ENCODE measurements at regions not wholly inside any gene's neighbourhood (a gene's known extent, or its start where the extent isn't known, plus 50 kb on each side); places are given as distances from the start of the nearest gene placed in this dataset.

DNA sequence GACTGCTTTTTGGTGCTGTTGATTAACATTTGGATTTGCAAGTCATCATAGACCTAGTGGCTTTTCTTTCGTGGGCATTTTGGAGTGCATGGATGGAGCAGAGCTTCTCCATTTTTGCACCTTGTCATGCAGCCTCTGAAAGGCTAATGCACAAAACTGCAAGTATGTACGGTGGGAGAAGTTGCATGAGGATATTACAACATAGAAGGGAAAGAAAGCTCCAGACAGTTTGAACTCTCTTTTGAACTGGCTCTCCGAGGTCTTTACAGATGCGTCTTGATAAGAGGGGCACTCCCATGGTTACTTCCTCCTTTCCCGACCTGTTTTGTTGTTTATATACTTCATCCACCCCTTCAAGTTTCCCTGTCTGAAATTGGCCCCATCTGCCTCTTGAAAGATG, 147.1 kb upstream of the GBE1 start:
- Histone ChIP-seq H3K4me3 (no peak overlapping the region), H3K27me3 (replicated peaks; ENCODE audit: insufficient read depth) (no peaks in the 10 kb centered on the region), H3K27ac (no peak overlapping the region), H3K36me3 (no peaks in the 10 kb centered on the region), H3K4me1 (ENCODE audit: control insufficient read depth in 1 of 2, low read depth in 2 of 2) (no peaks in the 10 kb centered on the region), H3K9me3 (no peaks in the 10 kb centered on the region)
- TF ChIP-seq, protein P1, sequence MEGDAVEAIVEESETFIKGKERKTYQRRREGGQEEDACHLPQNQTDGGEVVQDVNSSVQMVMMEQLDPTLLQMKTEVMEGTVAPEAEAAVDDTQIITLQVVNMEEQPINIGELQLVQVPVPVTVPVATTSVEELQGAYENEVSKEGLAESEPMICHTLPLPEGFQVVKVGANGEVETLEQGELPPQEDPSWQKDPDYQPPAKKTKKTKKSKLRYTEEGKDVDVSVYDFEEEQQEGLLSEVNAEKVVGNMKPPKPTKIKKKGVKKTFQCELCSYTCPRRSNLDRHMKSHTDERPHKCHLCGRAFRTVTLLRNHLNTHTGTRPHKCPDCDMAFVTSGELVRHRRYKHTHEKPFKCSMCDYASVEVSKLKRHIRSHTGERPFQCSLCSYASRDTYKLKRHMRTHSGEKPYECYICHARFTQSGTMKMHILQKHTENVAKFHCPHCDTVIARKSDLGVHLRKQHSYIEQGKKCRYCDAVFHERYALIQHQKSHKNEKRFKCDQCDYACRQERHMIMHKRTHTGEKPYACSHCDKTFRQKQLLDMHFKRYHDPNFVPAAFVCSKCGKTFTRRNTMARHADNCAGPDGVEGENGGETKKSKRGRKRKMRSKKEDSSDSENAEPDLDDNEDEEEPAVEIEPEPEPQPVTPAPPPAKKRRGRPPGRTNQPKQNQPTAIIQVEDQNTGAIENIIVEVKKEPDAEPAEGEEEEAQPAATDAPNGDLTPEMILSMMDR (IDR thresholded peaks at IDR 0.05) = no peak
- DNase-seq (ENCODE audit: low spot score) (no peak), ATAC-seq (ENCODE audit: insufficient number of reproducible peaks, low FRiP score, low read depth) (no peak)

DNA sequence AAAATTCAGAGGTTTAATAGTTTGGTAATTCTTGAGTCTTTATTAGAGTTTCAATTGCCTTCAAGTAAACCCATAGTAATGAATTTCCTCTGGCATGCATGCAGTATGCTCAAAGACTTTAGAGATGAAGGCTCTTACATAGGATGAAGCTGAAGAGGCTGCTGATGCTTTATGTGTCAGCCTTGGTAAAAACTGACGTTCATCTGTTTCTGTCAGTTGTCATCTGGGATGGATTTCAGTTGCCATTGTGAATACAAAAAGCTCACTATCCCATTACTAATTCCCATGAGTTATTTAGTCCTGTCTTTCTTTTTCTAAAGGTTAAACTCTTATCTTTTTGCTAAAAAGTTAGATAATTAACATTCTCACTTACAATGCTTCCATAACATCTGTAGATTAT, 136.9 kb upstream of the GBE1 start:
- ATAC-seq (ENCODE audit: insufficient number of reproducible peaks, low FRiP score, low read depth) = no peak
- H3K27ac ChIP-seq = no peak overlapping the region
- no peaks in the 10 kb centered on the region for H3K27me3 ChIP-seq (replicated peaks; ENCODE audit: insufficient read depth)
- H3K4me1 ChIP-seq (ENCODE audit: control insufficient read depth in 1 of 2, low read depth in 2 of 2) = no peaks in the 10 kb centered on the region
- no peaks in the 10 kb centered on the region for H3K9me3 ChIP-seq
- H3K4me3 ChIP-seq = no peak overlapping the region
- TF ChIP-seq, protein P1 (IDR thresholded peaks at IDR 0.05) = no peak
- H3K36me3 ChIP-seq = no peaks in the 10 kb centered on the region
- DNase-seq (ENCODE audit: low spot score) = no peak

DNA sequence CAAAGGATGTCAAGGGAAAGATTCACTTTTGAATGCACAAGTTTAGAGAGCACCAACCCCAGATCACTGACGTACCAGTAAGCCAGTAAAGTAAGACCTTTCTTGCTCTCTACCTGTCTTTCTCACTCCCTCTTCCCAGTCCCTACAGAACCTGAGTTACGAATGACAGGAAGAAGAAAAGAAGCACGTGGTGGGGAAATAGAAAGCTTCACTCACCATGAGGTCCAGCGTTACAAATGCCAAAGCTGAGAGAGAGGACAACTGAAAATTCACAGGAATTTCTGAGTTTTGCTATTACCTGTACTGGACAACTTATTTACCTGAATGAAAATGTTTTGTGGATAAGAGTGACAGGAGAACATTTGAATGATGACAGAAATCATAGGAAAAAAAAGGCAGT, 133.2 kb upstream of the GBE1 start:
- Histone ChIP-seq H3K4me3 (no peak overlapping the region), H3K4me1 (ENCODE audit: control insufficient read depth in 1 of 2, low read depth in 2 of 2) (no peaks in the 10 kb centered on the region), H3K9me3 (no peaks in the 10 kb centered on the region), H3K27me3 (replicated peaks; ENCODE audit: insufficient read depth) (no peaks in the 10 kb centered on the region), H3K27ac (no peak overlapping the region), H3K36me3 (no peaks in the 10 kb centered on the region)
- DNase-seq (ENCODE audit: low spot score) (no peak), ATAC-seq (ENCODE audit: insufficient number of reproducible peaks, low FRiP score, low read depth) (no peak)
- TF ChIP-seq, protein P1 (IDR thresholded peaks at IDR 0.05) = no peak

DNA sequence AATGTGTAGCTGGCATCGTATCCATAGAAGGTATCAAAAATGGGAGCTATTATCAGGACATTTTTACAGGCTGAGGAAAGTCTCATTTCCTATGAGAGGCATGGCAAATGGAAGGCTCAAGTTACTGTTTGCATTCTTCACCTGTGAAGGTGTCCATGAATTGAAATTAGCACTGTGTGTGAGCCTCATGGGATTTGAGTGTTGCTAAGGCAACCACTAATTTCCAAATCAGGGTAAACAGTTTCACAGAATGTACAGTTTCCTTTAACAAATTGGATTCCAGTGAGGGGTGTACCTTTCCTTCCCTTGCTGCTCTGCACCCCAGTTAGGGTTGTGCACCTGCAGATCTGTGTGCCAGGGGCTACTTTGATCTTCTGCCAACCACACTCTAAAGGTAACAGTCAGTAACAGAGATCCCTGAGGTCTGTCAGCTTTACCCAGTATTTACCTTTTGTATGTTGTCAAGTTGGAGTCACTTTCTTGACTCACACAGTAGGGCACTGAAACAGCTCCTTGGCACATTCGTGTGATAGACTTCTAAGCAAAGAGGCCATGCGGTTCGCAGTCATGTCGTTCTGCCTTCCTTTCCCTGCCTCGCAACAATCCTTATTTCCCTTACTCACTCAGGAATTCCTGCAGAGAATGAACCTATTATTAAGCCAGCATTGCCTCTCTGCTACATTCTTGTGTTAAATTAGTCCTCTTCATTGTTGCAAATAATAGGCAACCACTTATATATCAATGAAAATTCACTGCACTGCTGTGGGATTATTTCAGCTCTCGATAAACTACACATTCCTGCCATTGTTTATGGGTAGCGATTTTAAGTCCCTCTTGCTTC, 129.8 kb upstream of the GBE1 start:
- no peak overlapping the region for H3K4me3 ChIP-seq
- no peaks in the 10 kb centered on the region for H3K9me3 ChIP-seq
- no peak for ATAC-seq (ENCODE audit: insufficient number of reproducible peaks, low FRiP score, low read depth)
- H3K36me3 ChIP-seq = no peaks in the 10 kb centered on the region
- no peak overlapping the region for H3K27ac ChIP-seq
- no peaks in the 10 kb centered on the region for H3K27me3 ChIP-seq (replicated peaks; ENCODE audit: insufficient read depth)
- H3K4me1 ChIP-seq (ENCODE audit: control insufficient read depth in 1 of 2, low read depth in 2 of 2) = no peaks in the 10 kb centered on the region
- TF ChIP-seq, protein P1 (IDR thresholded peaks at IDR 0.05) = no peak
- DNase-seq (ENCODE audit: low spot score) = no peak

DNA sequence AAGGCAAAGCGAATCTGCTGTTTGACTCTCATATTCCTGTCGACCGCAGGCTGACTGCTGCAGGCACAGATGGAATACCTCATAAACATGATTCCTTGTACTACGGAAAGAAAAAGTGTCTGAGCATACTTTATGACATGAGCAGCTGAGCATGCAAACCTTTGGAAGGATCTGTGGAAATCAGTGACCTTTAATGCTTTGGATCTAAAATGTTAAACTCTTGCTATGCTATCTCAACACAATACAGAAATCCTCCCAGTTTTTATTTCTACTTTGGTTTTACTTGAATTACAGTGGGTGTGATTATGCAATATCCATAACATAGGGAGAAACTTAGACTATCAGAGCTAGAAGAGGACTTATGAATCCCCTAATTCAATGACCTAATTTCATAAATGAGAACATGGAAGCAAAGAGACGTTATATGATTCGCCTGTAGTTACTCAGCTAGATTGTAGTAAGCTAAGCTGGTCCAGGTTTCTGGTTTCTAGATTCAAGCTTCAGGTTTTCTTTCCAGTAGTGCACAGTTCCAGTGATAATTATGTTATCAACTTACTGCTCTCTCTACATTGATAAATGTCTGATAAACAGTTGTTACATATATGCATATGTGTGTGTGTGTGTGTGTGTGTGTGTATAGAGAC, 127.6 kb upstream of the GBE1 start:
- Histone ChIP-seq H3K27me3 (replicated peaks; ENCODE audit: insufficient read depth) (no peaks in the 10 kb centered on the region), H3K4me1 (ENCODE audit: control insufficient read depth in 1 of 2, low read depth in 2 of 2) (no peaks in the 10 kb centered on the region), H3K9me3 (no peaks in the 10 kb centered on the region), H3K36me3 (no peaks in the 10 kb centered on the region), H3K4me3 (no peak overlapping the region), H3K27ac (no peak overlapping the region)
- TF ChIP-seq, protein P1 (IDR thresholded peaks at IDR 0.05) = no peak
- ATAC-seq (ENCODE audit: insufficient number of reproducible peaks, low FRiP score, low read depth) (no peak), DNase-seq (ENCODE audit: low spot score) (no peak)

All from thoracic aorta (tissue), 2 donors.